ENCODE measurements at regions not wholly inside any gene's neighbourhood (a gene's known extent, or its start where the extent isn't known, plus 50 kb on each side); places are given as distances from the start of the nearest gene placed in this dataset.
"Not testable (repeated sequence)": the region's sequence is repeated elsewhere in the genome, so short reads cannot be mapped to it uniquely, and the experiment has no call there.

DNA sequence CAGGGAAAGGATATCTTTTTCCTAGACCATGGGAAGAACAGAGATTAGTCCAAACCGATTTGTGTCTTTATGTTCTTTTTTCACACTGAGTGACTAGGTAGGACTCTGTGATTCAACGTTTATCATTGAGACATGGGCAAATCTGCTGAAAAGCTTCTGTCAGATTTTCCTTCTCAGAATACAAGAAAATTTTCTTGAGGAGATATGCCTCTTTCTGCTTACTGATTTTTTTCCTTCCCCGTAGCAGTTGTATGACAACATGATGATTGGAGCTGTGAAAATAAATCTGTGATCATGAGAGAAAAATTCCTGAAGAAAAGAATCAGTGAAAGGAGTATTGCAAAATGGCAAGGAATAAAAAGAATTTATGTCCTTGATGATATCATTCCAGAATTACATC, 130.6 kb upstream of the FAT4 start:
- TF ChIP-seq, protein P1, sequence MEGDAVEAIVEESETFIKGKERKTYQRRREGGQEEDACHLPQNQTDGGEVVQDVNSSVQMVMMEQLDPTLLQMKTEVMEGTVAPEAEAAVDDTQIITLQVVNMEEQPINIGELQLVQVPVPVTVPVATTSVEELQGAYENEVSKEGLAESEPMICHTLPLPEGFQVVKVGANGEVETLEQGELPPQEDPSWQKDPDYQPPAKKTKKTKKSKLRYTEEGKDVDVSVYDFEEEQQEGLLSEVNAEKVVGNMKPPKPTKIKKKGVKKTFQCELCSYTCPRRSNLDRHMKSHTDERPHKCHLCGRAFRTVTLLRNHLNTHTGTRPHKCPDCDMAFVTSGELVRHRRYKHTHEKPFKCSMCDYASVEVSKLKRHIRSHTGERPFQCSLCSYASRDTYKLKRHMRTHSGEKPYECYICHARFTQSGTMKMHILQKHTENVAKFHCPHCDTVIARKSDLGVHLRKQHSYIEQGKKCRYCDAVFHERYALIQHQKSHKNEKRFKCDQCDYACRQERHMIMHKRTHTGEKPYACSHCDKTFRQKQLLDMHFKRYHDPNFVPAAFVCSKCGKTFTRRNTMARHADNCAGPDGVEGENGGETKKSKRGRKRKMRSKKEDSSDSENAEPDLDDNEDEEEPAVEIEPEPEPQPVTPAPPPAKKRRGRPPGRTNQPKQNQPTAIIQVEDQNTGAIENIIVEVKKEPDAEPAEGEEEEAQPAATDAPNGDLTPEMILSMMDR (IDR thresholded peaks at IDR 0.05; ENCODE audit: insufficient read depth, low read depth, low read length) = no peak
- no peak for DNase-seq (ENCODE audit: low read depth)

DNA sequence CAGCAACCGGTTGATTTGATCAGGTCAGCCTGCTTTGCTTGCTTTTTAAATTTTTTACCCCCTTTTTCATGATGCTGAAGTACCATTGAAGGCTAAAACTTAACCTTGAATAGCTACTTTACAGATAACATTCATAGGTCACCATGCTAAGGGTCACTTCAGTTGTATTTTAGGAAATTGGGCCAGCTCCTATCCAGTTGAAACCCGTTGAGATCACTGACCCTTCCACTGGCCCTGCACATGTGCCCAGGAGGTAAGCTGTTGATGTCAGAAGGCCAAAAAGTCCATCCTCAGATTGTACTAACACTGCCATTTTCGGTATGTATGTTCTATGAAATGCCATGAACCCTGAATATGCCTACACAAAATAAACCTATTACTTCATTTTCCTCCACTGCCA, 133.0 kb upstream of the FAT4 start:
- TF ChIP-seq, protein P1 (IDR thresholded peaks at IDR 0.05; ENCODE audit: insufficient read depth, low read depth, low read length) = no peak
- no peak overlapping the region for H3K4me3 ChIP-seq (ENCODE audit: low read depth, low read length)
- DNase-seq (ENCODE audit: low read depth) = no peak

More for the DNA sequence above, 130.6 kb upstream of the FAT4 start:
- no peak overlapping the region for H3K4me3 ChIP-seq (ENCODE audit: low read depth, low read length)

DNA sequence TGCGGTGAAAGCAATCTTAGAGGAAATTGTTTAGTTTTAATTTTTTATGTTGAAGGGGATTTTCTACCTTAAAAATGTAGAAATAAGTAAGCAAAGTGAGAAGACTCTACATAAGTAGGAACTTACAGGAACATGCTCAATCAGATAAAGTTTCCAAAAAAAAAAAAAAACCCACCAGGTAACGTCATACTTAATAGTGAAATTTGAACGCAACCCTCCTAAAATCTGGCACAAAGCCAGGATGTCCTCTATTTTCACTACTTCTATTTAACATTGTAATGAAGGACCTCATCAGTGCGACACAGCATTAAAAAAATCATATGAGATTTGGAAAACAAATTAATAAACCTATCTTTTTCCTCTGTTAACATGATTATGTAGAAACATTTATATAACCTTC, 135.0 kb upstream of the FAT4 start:
- no peak overlapping the region for H3K4me3 ChIP-seq (ENCODE audit: low read depth, low read length)
- TF ChIP-seq, protein P1 (IDR thresholded peaks at IDR 0.05; ENCODE audit: insufficient read depth, low read depth, low read length) = no peak
- DNase-seq (ENCODE audit: low read depth) = no peak

DNA sequence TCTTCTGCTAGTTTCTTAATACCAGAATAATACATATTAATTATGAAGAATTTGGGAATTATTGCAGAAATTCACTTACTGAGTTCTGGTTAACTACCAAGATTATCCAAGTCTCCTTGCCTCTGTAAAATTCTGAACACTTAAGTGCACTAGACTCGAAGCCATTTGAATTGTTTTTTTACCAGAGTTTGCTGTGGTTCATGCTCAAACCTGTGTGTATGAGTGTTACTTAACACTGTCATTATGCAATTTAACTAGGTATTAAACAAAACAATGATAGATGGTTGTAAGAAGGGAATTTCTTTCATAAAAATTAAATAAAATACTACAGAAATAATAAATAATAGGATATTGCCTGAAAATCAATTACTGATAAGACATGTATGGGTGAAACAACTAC, 145.6 kb upstream of the FAT4 start:
- TF ChIP-seq, protein P1 (IDR thresholded peaks at IDR 0.05; ENCODE audit: insufficient read depth, low read depth, low read length) = no peak
- DNase-seq (ENCODE audit: low read depth) = no peak
- H3K4me3 ChIP-seq (ENCODE audit: low read depth, low read length) = no peak overlapping the region

DNA sequence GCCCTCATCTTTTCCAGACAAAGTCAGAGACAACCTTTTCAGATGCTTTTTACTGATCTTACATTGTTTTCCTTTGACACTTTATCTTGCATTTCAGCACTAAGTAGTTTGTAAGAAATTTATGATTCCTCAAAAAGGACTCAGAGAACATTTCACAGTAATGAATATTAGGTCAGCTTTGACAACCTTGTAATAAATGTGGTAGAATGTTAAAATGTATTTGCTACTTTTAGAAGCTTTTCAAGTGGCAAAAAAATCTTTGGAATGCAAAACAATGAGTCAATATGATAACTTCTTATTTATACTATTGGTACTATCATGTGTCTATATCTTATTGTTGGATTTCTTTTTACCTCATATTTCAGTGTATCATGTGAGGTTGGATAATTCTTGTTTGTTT, 146.2 kb upstream of the FAT4 start:
- no peak overlapping the region for H3K4me3 ChIP-seq (ENCODE audit: low read depth, low read length)
- TF ChIP-seq, protein P1 (IDR thresholded peaks at IDR 0.05; ENCODE audit: insufficient read depth, low read depth, low read length) = no peak
- DNase-seq (ENCODE audit: low read depth) = no peak

DNA sequence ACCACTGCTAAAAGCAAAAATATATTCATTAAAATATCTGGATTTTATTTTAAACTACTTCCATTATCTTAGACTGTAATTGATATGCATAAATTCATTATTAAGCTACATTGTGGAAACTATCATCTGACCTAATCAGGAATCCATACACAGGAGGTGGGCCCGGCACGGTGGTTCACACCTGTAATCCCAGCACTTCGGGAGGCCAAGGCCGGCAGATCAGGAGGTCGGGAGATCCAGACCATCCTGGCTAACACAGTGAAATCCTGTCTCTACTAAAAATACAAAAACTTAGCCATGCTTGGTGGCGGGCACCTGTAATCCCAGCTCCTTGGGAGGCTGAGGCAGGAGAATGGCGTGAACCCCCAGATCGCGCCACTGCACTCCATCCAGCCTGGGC, 148.7 kb upstream of the FAT4 start:
- DNase-seq (ENCODE audit: low read depth); H3K4me3 ChIP-seq (ENCODE audit: low read depth, low read length): not testable (repeated sequence)

DNA sequence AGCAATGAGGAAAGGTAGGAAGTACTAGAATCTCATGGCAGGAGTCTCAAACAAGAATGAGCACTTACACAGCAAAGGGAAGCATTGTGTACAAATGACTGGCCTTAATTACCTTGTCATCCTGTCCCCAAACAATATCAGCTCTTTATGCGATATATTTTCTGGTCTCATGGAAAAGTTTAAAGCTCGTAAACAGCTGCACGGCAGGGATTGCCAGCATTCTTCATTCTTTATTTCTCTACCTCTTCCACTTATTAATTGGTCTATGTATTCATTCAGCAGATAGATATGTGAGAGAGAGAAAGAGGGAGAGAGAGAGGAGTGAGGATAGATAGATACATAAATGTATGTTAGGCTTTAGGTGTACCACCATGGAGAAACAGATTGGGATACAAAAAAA, 155.8 kb upstream of the FAT4 start:
- no peak overlapping the region for H3K4me3 ChIP-seq (ENCODE audit: low read depth, low read length)

More for the DNA sequence above, 155.8 kb upstream of the FAT4 start:
- TF ChIP-seq, protein P1 (IDR thresholded peaks at IDR 0.05; ENCODE audit: insufficient read depth, low read depth, low read length) = no peak
- no peak for DNase-seq (ENCODE audit: low read depth)

All from fibroblast of villous mesenchyme (primary cell).